HepG2 (cell line): ENCODE measurements at regions not wholly inside any gene's neighbourhood (a gene's known extent, or its start where the extent isn't known, plus 50 kb on each side); places are given as distances from the start of the nearest gene placed in this dataset.

Source experiments
- ATAC-seq: fragments of 200-7000 bp; cut with Tn5 transposase; 3 replicates; pipeline ENCODE4 v1.9.1; 2020; ENCODE audit warnings: mild to moderate bottlenecking, moderate library complexity
- BruUV-seq: library from RNA; stranded (reverse); fragments of 400-500 nt; replicated peaks from 2 replicates; lab custom pipeline; 2021; lab: Mats Ljungman, UMichigan
- CTCF ChIA-PET: fragments of 300-600 bp; formaldehyde crosslinking; extraction: SDS; loops from one replicate; lab custom pipeline; 2021; ENCODE audit warnings: low total read pairs, inconsistent platforms, low intra/inter-chr PET ratio; lab: Yijun Ruan, JAX
- POLR2A ChIA-PET: fragments of 350-600 bp; sonication (Branson Sonifier 250); formaldehyde crosslinking; loops from one replicate; lab custom pipeline; 2020; ENCODE audit warnings: antibody characterized with exemption, inconsistent platforms; lab: Yijun Ruan, JAX
- DNase-seq: peaks from one replicate; pipeline ENCODE4 v3.0.0-alpha.2; 2015; ENCODE audit warnings: low spot score
- FAIRE-seq: peaks from 3 replicates; lab custom pipeline; 2011; peaks lifted over from hg19 to GRCh38; lab: Jason Lieb, UNC
- H2AFZ ChIP-seq: one replicate; pipeline ENCODE4 v1.6.1; 2011; ENCODE audit warnings: low read length, inconsistent platforms
- H3K27ac ChIP-seq: fragments of 300-600 bp; 3 replicates; pipeline ENCODE4 v1.8.0; 2011; ENCODE audit warnings: mixed run types, mild to moderate bottlenecking, mixed read lengths, low read length, inconsistent platforms; ENCODE audit not compliant: insufficient read depth; ENCODE audit errors: extremely low read length
- H3K27me3 ChIP-seq, 2 experiments: fragments of 200-600 bp in 1 of 2; 2 replicates in 1 of 2; 3 replicates in 1 of 2; pipeline versions ENCODE4 v1.6.0 to v1.8.0; 2011; ENCODE audit warnings: low read length in 2 of 2, mild to moderate bottlenecking in 2 of 2, moderate library complexity in 2 of 2, inconsistent platforms in 1 of 2; ENCODE audit not compliant: insufficient read depth in 2 of 2, control insufficient read depth in 1 of 2
- H3K36me3 ChIP-seq, 2 experiments: fragments of 200-600 bp in 1 of 2; replicated peaks in 1 of 2; 2 replicates in 1 of 2; 3 replicates in 1 of 2; pipeline versions ENCODE4 v1.5.1 to v1.8.0; 2011; ENCODE audit warnings: low read length in 2 of 2, inconsistent platforms in 1 of 2; ENCODE audit not compliant: insufficient read depth in 2 of 2, control insufficient read depth in 1 of 2
- H3K4me1 ChIP-seq: 2 replicates; pipeline ENCODE4 v1.5.1; 2012; ENCODE audit warnings: low read length, inconsistent platforms; ENCODE audit not compliant: insufficient read depth
- H3K4me2 ChIP-seq: 2 replicates; pipeline ENCODE4 v1.6.0; 2011; ENCODE audit warnings: low read depth, low read length, inconsistent platforms
- H3K4me3 ChIP-seq, 3 experiments: fragments of 200-600 bp in 1 of 3; sonication (generic), shearing (Covaris generic) in 1 of 3; replicated peaks in 1 of 3; 2 replicates each; pipeline ENCODE4 v1.5.1; 2011 to 2016; ENCODE audit warnings: low read length in 3 of 3, inconsistent platforms in 2 of 3, low read depth in 2 of 3, mild to moderate bottlenecking in 2 of 3, control low read depth in 1 of 3, mixed read lengths in 1 of 3; ENCODE audit not compliant: insufficient read depth in 1 of 3
- H3K79me2 ChIP-seq: one replicate; pipeline ENCODE4 v1.6.1; 2011; ENCODE audit warnings: low read length, inconsistent platforms; ENCODE audit not compliant: insufficient read depth
- H3K9ac ChIP-seq: 2 replicates; pipeline ENCODE4 v1.6.0; 2011; ENCODE audit warnings: mild to moderate bottlenecking, low read depth, low read length, inconsistent platforms; ENCODE audit not compliant: insufficient read depth
- H3K9me3 ChIP-seq: 2 replicates; pipeline ENCODE4 v1.5.1; 2012; ENCODE audit warnings: mild to moderate bottlenecking, low read length
- H4K20me1 ChIP-seq: 2 replicates; pipeline ENCODE4 v1.6.0; 2011; ENCODE audit warnings: inconsistent platforms, mild to moderate bottlenecking, low read length, moderate library complexity; ENCODE audit not compliant: insufficient read depth
- GATAD2A ChIP-seq: IDR thresholded peaks from 2 replicates; pipeline ENCODE4 v1.6.1; 2016
- IKZF4 ChIP-seq: sonication (generic); formaldehyde crosslinking; IDR thresholded peaks from 2 replicates; pipeline ENCODE4 v1.5.1; 2020; ENCODE audit warnings: borderline replicate concordance, mild to moderate bottlenecking, low read depth, missing genetic modification reagents; ENCODE audit errors: not compliant biosample characterization
- JUN ChIP-seq: sonication (generic); formaldehyde crosslinking; IDR thresholded peaks from 2 replicates; pipeline ENCODE4 v1.4.0; 2020; ENCODE audit warnings: mild to moderate bottlenecking, missing genetic modification reagents
- NFIC ChIP-seq: IDR thresholded peaks from 2 replicates; pipeline ENCODE4 v1.6.1; 2012; ENCODE audit warnings: mild to moderate bottlenecking, low read length, inconsistent platforms
- NKX3-1 ChIP-seq: sonication (generic); formaldehyde crosslinking; IDR thresholded peaks from 2 replicates; pipeline ENCODE4 v1.5.0; 2020; ENCODE audit warnings: missing genetic modification reagents
- NPAS2 ChIP-seq: sonication (generic); formaldehyde crosslinking; IDR thresholded peaks from 2 replicates; pipeline ENCODE4 v1.8.0; 2022; ENCODE audit warnings: mild to moderate bottlenecking, missing genetic modification reagents, borderline replicate concordance
- PAX8 ChIP-seq: sonication (generic); formaldehyde crosslinking; IDR thresholded peaks from 2 replicates; pipeline ENCODE4 v1.8.0; 2022; ENCODE audit warnings: mild to moderate bottlenecking, missing genetic modification reagents, borderline replicate concordance
- RFX1 ChIP-seq: fragments of 450-650 bp; IDR thresholded peaks from 2 replicates; pipeline ENCODE4 v1.6.1; 2017
- TBL1XR1 ChIP-seq: fragments of 150-350 bp; IDR thresholded peaks from 2 replicates; pipeline ENCODE4 v1.6.1; 2014; ENCODE audit warnings: borderline replicate concordance, low read length; ENCODE audit not compliant: partially characterized antibody
- ZFP41 ChIP-seq: sonication (generic); formaldehyde crosslinking; IDR thresholded peaks from 2 replicates; pipeline ENCODE4 v1.4.0; 2020; ENCODE audit warnings: mild to moderate bottlenecking, missing genetic modification reagents, borderline replicate concordance
- ZMAT3 ChIP-seq: sonication (generic); formaldehyde crosslinking; conservative IDR thresholded peaks from 2 replicates; pipeline ENCODE4 v1.7.0; 2021; ENCODE audit warnings: missing genetic modification reagents
- ZNF260 ChIP-seq: sonication (generic); formaldehyde crosslinking; IDR thresholded peaks from 2 replicates; pipeline ENCODE4 v1.4.0; 2020; ENCODE audit warnings: missing genetic modification reagents, low read depth, mild to moderate bottlenecking, borderline replicate concordance
- WGBS: methylation state at CpG from one replicate; pipeline ENCODE4 v1.1.6; 2017; ENCODE audit warnings: low lambda C conversion rate; 5-methylcytosine and 5-hydroxymethylcytosine counted together
- in situ Hi-C: cut with HindIII; loops from 2 replicates; pipeline ENCODE4 v1.10.0; 2017; ENCODE audit warnings: low pct_unique_long_range_greater_than_20kb; ENCODE audit not compliant: extremely low pct_ligation_motif_present
- intact Hi-C: fragments of 100-400 bp; cut with micrococcal nuclease; formaldehyde crosslinking; loops from one replicate; pipeline ENCODE4 v1.10.0; 2022; ENCODE audit not compliant: unreplicated experiment
- TF ChIP-seq, protein P1 (sequence below): sonication (generic); formaldehyde crosslinking; IDR thresholded peaks from 2 replicates; pipeline ENCODE4 v1.4.0; 2020; ENCODE audit warnings: low read depth, mild to moderate bottlenecking, missing genetic modification reagents
- TF ChIP-seq, protein P2 (sequence below): sonication (generic); formaldehyde crosslinking; IDR thresholded peaks from 2 replicates; pipeline ENCODE4 v1.5.0; 2020; ENCODE audit warnings: mild to moderate bottlenecking, missing genetic modification reagents
- TF ChIP-seq, protein P3 (sequence below): conservative IDR thresholded peaks from 2 replicates; pipeline ENCODE4 v1.6.1; 2018; ENCODE audit warnings: missing genetic modification reagents
- TF ChIP-seq, protein P4 (sequence below): sonication (generic); formaldehyde crosslinking; IDR thresholded peaks from 2 replicates; pipeline ENCODE4 v1.5.0; 2020; ENCODE audit warnings: mild to moderate bottlenecking, missing genetic modification reagents

DNA sequence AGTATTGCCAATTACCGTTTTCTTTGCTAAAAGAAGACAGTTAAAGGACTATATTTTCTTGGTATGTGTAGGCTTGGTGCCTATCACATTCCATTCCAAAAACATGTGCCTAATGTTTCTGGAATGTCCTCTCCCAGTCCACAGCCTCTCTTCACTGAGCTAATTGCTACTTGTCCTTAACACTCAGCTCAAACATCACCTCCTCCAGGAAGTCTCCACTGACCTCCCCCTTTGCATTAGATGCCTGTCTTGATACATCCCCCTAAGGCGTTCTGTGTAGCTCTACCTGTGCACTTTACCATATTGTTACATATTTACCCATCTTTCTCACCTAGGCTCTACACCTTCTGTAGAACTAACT lies 195.6 kb upstream of the CAMK1G start:
- Histone ChIP-seq H3K9me3 (no peaks in the 10 kb centered on the region), H3K27ac (no peak overlapping the region), H3K9ac (no peak overlapping the region), H3K36me3 (no peaks in the 10 kb centered on the region), H2AFZ (no peak overlapping the region), H3K4me2 (no peak overlapping the region), H4K20me1 (no peaks in the 10 kb centered on the region), H3K4me3 (no peak overlapping the region), H3K4me1 (no peaks in the 10 kb centered on the region), H3K79me2 (no peaks in the 10 kb centered on the region), H3K27me3 (no peaks in the 10 kb centered on the region)
- no TSS peak for BruUV-seq
- no peak for FAIRE-seq
- POLR2A ChIA-PET, result no interaction called here
- CTCF ChIA-PET, result no interaction called here
- no peak for ATAC-seq
- in situ Hi-C loops (no loop called here), intact Hi-C loops (no loop called here)
- no peak for DNase-seq
- whole genome bisulfite sequencing, result 2% methylated on average over 2 of the region's 2 CpGs
- TF ChIP-seq NKX3-1 (no peak), PAX8 (CRISPR knock-in tag) (no peak), IKZF4 (CRISPR knock-in tag) (no peak), NFIC (no peak), ZNF260 (CRISPR knock-in tag) (no peak), RFX1 (no peak), GATAD2A (CRISPR knock-in tag) (no peak), JUN (CRISPR knock-in tag) (no peak), NPAS2 (CRISPR knock-in tag) (no peak), TBL1XR1 (no peak), ZFP41 (CRISPR knock-in tag) (no peak), ZMAT3 (CRISPR knock-in tag) (no peak)
- TF ChIP-seq, protein P1, sequence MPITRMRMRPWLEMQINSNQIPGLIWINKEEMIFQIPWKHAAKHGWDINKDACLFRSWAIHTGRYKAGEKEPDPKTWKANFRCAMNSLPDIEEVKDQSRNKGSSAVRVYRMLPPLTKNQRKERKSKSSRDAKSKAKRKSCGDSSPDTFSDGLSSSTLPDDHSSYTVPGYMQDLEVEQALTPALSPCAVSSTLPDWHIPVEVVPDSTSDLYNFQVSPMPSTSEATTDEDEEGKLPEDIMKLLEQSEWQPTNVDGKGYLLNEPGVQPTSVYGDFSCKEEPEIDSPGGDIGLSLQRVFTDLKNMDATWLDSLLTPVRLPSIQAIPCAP (CRISPR knock-in tag), result no peak
- TF ChIP-seq, protein P2, sequence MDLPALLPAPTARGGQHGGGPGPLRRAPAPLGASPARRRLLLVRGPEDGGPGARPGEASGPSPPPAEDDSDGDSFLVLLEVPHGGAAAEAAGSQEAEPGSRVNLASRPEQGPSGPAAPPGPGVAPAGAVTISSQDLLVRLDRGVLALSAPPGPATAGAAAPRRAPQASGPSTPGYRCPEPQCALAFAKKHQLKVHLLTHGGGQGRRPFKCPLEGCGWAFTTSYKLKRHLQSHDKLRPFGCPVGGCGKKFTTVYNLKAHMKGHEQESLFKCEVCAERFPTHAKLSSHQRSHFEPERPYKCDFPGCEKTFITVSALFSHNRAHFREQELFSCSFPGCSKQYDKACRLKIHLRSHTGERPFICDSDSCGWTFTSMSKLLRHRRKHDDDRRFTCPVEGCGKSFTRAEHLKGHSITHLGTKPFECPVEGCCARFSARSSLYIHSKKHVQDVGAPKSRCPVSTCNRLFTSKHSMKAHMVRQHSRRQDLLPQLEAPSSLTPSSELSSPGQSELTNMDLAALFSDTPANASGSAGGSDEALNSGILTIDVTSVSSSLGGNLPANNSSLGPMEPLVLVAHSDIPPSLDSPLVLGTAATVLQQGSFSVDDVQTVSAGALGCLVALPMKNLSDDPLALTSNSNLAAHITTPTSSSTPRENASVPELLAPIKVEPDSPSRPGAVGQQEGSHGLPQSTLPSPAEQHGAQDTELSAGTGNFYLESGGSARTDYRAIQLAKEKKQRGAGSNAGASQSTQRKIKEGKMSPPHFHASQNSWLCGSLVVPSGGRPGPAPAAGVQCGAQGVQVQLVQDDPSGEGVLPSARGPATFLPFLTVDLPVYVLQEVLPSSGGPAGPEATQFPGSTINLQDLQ (CRISPR knock-in tag), result no peak
- TF ChIP-seq, protein P3, sequence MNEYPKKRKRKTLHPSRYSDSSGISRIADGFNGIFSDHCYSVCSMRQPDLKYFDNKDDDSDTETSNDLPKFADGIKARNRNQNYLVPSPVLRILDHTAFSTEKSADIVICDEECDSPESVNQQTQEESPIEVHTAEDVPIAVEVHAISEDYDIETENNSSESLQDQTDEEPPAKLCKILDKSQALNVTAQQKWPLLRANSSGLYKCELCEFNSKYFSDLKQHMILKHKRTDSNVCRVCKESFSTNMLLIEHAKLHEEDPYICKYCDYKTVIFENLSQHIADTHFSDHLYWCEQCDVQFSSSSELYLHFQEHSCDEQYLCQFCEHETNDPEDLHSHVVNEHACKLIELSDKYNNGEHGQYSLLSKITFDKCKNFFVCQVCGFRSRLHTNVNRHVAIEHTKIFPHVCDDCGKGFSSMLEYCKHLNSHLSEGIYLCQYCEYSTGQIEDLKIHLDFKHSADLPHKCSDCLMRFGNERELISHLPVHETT (CRISPR knock-in tag), result no peak
- TF ChIP-seq, protein P4, sequence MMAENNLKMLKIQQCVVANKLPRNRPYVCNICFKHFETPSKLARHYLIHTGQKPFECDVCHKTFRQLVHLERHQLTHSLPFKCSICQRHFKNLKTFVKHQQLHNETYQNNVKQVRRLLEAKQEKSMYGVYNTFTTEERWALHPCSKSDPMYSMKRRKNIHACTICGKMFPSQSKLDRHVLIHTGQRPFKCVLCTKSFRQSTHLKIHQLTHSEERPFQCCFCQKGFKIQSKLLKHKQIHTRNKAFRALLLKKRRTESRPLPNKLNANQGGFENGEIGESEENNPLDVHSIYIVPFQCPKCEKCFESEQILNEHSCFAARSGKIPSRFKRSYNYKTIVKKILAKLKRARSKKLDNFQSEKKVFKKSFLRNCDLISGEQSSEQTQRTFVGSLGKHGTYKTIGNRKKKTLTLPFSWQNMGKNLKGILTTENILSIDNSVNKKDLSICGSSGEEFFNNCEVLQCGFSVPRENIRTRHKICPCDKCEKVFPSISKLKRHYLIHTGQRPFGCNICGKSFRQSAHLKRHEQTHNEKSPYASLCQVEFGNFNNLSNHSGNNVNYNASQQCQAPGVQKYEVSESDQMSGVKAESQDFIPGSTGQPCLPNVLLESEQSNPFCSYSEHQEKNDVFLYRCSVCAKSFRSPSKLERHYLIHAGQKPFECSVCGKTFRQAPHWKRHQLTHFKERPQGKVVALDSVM, result no peak
